ENCODE measurements at regions not wholly inside any gene's neighbourhood (a gene's known extent, or its start where the extent isn't known, plus 50 kb on each side); places are given as distances from the start of the nearest gene placed in this dataset.

DNA sequence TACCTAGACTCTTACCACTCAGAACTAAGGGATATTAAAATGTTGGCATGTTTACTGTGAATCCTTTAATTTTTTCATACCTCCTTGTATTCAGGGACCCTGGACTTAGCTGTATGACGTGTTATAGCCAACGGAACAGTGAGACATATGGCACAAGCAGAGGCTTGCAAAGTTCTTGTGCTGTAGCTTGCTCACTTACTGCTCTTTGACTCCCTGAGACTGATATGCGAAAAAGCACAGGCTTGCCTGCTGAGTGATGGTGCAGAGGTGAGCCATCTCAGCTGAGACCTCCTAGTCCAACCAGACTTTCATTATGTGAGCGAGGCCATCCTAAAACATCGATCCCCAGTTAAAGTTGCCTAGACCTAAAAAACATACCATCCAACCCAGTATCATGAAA, 811.0 kb downstream of the METTL15 start:
- no peak for TF ChIP-seq CTCF (IDR thresholded peaks at IDR 0.05)
- no peak for TF ChIP-seq POLR2A (IDR thresholded peaks at IDR 0.05)

Measured in thyroid gland (tissue), 4 donors.